ENCODE measurements at regions not wholly inside any gene's neighbourhood (a gene's known extent, or its start where the extent isn't known, plus 50 kb on each side); places are given as distances from the start of the nearest gene placed in this dataset.

DNA sequence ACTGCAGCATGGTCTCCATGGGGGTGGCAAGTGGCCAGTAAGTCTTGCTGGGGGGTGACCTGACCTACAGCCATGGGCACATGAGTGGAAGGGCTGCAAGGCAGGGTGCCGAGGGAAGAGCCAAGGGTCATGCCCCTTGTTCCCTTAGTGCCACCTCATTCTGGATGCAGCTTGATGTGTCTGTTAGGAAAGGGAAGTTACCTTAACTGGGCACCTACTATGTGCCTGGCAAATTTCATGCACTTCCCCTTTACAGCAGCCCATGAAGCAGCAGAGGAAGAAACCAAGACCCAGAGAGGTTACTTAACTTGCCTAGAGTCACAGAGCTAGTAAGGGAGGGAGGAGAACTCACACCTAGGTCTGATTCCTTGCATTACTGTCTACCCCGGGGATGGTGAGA is 174.0 kb downstream of the MRPL14 start:
- Histone ChIP-seq H3K4me3 (ENCODE audit: low read depth in 1 of 2, low read length in 2 of 2) (no peak overlapping the region), H3K27me3 (ENCODE audit: low read depth, low read length) (no peaks in the 10 kb centered on the region), H3K9me3 (ENCODE audit: control insufficient read depth in 1 of 2, low read length in 2 of 2) (no peaks in the 10 kb centered on the region), H3K27ac (ENCODE audit: low read length) (no peak overlapping the region), H3K36me3 (ENCODE audit: control insufficient read depth in 1 of 2, insufficient read depth in 2 of 2, low read length in 2 of 2) (no peaks in the 10 kb centered on the region), H3K4me1 (ENCODE audit: control insufficient read depth in 1 of 2, insufficient read depth in 2 of 2, low read length in 2 of 2) (no peaks in the 10 kb centered on the region)

DNA sequence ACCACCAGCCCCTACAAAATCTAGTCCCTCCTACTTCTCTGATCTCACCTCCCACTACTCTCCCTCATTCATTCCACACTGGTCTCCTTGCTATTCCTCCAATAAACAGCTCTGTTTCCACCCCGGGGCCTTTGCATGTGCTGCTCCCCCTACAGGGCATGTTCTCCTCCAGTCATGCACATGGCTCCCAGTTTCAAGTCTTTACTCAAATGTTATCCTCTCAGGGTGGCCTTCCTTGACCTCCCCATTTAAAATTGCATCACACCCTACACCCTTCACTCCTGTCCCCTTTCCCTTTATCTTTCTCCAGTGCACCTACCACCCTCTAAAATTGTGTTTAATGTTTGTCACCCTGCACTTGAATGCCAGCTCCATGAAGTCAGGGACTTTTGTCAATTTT is 174.5 kb downstream of the MRPL14 start:
- Histone ChIP-seq H3K4me1 (ENCODE audit: control insufficient read depth in 1 of 2, insufficient read depth in 2 of 2, low read length in 2 of 2) (no peaks in the 10 kb centered on the region), H3K36me3 (ENCODE audit: control insufficient read depth in 1 of 2, insufficient read depth in 2 of 2, low read length in 2 of 2) (no peaks in the 10 kb centered on the region), H3K9me3 (ENCODE audit: control insufficient read depth in 1 of 2, low read length in 2 of 2) (no peaks in the 10 kb centered on the region), H3K27me3 (ENCODE audit: low read depth, low read length) (no peaks in the 10 kb centered on the region), H3K4me3 (ENCODE audit: low read depth in 1 of 2, low read length in 2 of 2) (no peak overlapping the region), H3K27ac (ENCODE audit: low read length) (no peak overlapping the region)

DNA sequence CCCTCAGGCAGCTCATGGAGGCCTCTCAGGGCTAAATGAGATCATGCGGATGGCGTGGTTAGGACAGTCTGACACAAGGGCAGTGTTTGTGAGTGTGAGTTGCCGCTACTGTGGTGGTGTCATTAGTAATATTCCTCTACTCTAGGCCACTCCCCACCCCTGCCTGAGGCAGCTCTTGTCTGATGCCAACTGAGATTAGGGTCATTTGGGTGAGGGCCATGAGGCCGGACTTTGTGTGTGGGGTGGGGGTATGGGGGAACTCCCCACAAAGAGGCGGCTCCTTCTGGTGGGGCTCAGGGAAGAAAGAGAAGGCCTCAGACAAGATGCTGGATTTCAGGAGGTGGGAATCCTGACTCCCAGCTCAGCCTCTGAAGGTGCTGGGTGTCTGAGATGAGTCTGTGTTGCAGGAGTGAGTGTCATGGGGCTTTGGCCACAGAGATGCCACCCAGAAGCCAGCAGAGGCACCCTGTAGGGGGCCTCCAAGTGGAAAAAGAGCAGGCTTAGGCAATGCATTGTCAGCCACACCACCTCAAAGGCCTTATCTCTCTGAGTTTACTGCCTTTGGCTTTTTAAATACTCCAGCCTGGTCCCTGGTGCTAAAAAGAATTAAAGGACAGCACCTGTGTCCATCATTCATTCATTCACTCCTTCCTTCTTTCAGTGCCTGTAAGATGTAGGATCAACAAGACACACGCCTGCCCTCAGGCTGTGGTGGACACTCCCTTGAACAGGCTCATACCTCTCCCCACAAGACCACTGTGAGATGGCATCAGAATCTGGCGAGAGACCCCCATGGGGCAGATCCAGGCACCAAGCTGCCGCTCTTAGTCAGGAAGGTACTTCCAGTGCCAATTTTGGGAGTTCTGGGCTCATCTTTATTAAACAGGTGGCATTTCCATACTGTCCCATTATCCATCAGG is 175.2 kb downstream of the MRPL14 start:
- no peaks in the 10 kb centered on the region for H3K36me3 ChIP-seq (ENCODE audit: control insufficient read depth in 1 of 2, insufficient read depth in 2 of 2, low read length in 2 of 2)
- H3K4me3 ChIP-seq (ENCODE audit: low read depth in 1 of 2, low read length in 2 of 2) = no peak overlapping the region
- H3K4me1 ChIP-seq (ENCODE audit: control insufficient read depth in 1 of 2, insufficient read depth in 2 of 2, low read length in 2 of 2) = no peaks in the 10 kb centered on the region
- no peaks in the 10 kb centered on the region for H3K9me3 ChIP-seq (ENCODE audit: control insufficient read depth in 1 of 2, low read length in 2 of 2)
- no peak overlapping the region for H3K27ac ChIP-seq (ENCODE audit: low read length)
- H3K27me3 ChIP-seq (ENCODE audit: low read depth, low read length) = no peaks in the 10 kb centered on the region

DNA sequence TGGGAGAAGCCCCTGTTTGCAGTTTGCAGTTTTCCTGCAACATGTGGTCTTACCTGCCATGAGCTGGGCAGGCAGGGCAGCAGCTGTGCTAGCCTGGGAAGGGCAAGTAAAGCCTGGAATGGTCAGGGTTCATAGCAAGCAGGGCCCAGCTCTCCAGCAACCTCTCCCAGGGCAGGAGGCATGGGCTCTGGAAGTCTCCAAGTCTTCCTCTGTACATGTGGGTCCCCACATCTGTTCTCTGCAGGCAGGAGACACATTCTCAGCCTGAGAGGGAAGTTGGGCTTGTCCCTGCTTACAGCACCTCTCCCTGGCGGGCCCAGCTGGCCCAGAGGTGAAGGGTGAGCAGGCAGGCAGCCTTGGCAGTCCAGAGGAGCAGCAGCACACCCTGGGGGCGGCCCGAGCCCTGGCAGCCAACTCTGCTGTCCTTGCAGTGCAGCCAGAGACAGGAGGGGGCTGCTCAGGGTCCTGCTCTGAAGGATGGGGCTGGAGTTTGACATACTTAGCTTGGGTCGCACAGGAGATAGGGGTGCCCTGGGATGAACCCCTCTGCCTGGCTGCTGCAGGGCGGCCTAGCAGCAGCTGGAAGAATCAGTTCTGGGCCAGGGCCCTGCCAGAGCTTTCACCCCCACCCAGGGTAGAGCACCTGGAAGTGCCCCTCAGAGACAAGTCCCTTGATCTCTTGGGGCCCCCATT is 176.0 kb downstream of the MRPL14 start:
- H3K4me3 ChIP-seq (ENCODE audit: low read depth in 1 of 2, low read length in 2 of 2) = no peak overlapping the region
- H3K36me3 ChIP-seq (ENCODE audit: control insufficient read depth in 1 of 2, insufficient read depth in 2 of 2, low read length in 2 of 2) = no peaks in the 10 kb centered on the region
- H3K9me3 ChIP-seq (ENCODE audit: control insufficient read depth in 1 of 2, low read length in 2 of 2) = peaks cover 0 to 2% of the 10 kb centered on the region in 2 donors
- no peaks in the 10 kb centered on the region for H3K4me1 ChIP-seq (ENCODE audit: control insufficient read depth in 1 of 2, insufficient read depth in 2 of 2, low read length in 2 of 2)
- H3K27ac ChIP-seq (ENCODE audit: low read length) = no peak overlapping the region
- H3K27me3 ChIP-seq (ENCODE audit: low read depth, low read length) = no peaks in the 10 kb centered on the region

DNA sequence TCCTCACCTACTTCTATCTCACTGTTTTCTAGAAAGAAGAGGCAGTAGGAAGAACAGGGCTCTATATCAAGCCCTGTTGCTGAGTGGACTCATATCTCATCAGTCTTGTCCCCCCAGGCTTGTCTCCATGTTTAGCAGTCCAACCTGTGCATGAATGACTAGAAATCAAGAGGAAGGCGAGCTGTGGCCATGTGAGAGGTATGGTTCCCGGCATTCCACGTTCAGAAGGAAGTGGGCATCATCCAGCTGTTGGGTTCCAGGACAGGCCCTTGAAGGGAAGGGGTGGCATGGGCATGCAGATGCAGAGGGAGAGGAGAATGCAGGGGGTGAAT is 176.6 kb downstream of the MRPL14 start:
- no peaks in the 10 kb centered on the region for H3K27me3 ChIP-seq (ENCODE audit: low read depth, low read length)
- H3K36me3 ChIP-seq (ENCODE audit: control insufficient read depth in 1 of 2, insufficient read depth in 2 of 2, low read length in 2 of 2) = no peaks in the 10 kb centered on the region
- no peak overlapping the region for H3K4me3 ChIP-seq (ENCODE audit: low read depth in 1 of 2, low read length in 2 of 2)
- peaks cover 2 to 5% of the 10 kb centered on the region in 2 donors for H3K9me3 ChIP-seq (ENCODE audit: control insufficient read depth in 1 of 2, low read length in 2 of 2)
- no peak overlapping the region for H3K27ac ChIP-seq (ENCODE audit: low read length)
- no peaks in the 10 kb centered on the region for H3K4me1 ChIP-seq (ENCODE audit: control insufficient read depth in 1 of 2, insufficient read depth in 2 of 2, low read length in 2 of 2)

DNA sequence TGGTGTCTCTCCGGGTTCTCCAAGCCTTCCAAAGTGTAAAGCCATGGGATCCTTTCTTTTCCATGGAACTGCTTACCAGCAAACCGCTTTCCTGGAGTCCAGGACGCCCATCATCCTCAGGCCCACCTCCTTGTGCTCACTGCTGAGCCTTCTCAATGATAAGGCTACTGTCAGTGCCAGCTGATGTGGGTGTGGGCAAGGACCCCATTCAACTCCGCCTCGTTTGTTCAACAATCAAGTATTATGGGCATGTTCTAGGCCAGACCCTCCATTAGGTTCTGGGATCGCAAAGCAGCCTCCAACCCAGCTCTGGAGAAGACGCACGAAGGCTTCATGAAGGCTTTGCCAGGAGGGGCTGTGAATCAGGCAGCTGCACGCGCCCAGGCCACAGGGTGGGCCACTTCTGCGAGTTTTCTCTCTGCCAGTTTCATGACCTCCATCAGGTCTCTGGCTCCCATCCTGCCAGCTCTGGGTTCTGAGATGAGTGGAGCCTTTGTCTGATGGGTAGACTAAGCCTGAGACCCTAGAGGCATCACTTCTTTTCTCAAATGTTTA is 177.1 kb downstream of the MRPL14 start:
- H3K27me3 ChIP-seq (ENCODE audit: low read depth, low read length) = no peaks in the 10 kb centered on the region
- no peaks in the 10 kb centered on the region for H3K4me1 ChIP-seq (ENCODE audit: control insufficient read depth in 1 of 2, insufficient read depth in 2 of 2, low read length in 2 of 2)
- H3K27ac ChIP-seq (ENCODE audit: low read length) = no peak overlapping the region
- H3K9me3 ChIP-seq (ENCODE audit: control insufficient read depth in 1 of 2, low read length in 2 of 2) = peaks cover 8 to 10% of the 10 kb centered on the region in 2 donors
- H3K4me3 ChIP-seq (ENCODE audit: low read depth in 1 of 2, low read length in 2 of 2) = no peak overlapping the region
- no peaks in the 10 kb centered on the region for H3K36me3 ChIP-seq (ENCODE audit: control insufficient read depth in 1 of 2, insufficient read depth in 2 of 2, low read length in 2 of 2)

DNA sequence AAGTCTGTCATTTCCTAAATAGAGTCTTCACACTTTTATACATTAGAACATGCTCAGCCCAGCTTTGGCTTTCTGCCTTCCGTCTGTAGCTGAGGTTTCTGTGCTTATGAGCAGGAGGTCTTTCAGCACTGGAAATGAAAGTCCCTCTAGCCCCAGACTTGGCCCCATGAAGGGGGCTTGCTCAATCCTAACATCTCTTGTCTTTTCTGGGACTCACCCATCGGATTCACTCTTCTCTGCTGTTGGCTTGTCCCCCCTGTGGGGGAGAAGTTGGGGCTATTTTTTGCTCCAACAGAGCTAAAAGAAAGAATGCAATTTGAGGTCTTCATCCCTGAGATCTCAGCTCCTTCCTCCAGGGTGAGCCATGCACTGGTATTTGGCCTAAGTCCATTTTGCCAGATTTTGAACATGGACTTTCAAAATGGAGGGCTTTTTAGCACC is 177.7 kb downstream of the MRPL14 start:
- Histone ChIP-seq H3K9me3 (ENCODE audit: control insufficient read depth in 1 of 2, low read length in 2 of 2) (peaks cover 11 to 14% of the 10 kb centered on the region in 2 donors), H3K4me3 (ENCODE audit: low read depth in 1 of 2, low read length in 2 of 2) (no peak overlapping the region), H3K4me1 (ENCODE audit: control insufficient read depth in 1 of 2, insufficient read depth in 2 of 2, low read length in 2 of 2) (no peaks in the 10 kb centered on the region), H3K27me3 (ENCODE audit: low read depth, low read length) (no peaks in the 10 kb centered on the region), H3K36me3 (ENCODE audit: control insufficient read depth in 1 of 2, insufficient read depth in 2 of 2, low read length in 2 of 2) (no peaks in the 10 kb centered on the region), H3K27ac (ENCODE audit: low read length) (no peak overlapping the region)

DNA sequence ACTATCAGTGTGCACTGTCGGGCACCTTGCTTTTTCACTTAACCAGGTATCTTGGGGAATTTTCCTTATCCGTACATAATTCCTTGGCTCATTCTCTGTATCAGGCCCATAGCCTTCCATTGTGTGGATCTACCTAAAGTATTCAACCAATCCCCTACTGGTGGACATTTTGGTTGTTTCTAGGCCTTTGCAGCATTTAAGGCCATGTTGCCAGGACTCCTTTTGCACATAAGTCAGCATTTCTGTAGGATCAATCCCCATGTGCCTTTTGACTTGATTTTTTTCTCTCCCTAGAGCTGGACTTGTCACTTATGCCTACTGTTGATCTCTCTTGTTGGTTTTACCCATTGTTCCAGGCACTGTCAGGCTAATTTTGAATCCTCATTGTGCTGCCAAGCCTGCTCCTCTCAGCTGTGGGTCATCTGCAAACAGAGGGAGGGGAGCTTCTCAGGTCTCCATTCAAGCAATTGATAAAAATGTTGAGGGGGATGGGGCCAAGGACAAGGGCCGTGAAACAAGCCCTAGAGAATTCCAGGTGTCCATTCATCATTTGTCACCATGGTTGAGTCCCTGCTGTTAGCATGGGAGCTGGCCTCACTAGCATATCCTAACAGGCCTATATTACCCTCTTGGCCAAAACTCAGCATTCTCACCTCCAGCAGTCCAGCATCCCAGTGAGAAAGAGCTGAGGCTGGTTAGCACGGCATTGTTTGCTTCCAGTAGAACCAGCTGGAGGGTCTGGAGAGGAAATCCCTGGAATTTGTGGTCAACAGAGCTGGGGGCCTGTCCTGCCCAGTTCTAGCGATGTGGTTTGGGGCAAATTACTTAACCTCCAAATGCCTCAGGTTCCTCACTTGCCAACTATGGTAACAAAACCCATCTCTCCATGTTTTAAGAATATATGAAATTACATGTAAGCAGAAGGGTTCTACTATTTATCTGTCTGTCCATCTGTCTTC is 178.4 kb downstream of the MRPL14 start:
- no peaks in the 10 kb centered on the region for H3K36me3 ChIP-seq (ENCODE audit: control insufficient read depth in 1 of 2, insufficient read depth in 2 of 2, low read length in 2 of 2)
- no peaks in the 10 kb centered on the region for H3K27me3 ChIP-seq (ENCODE audit: low read depth, low read length)
- H3K9me3 ChIP-seq (ENCODE audit: control insufficient read depth in 1 of 2, low read length in 2 of 2) = peaks cover 11 to 14% of the 10 kb centered on the region in 2 donors
- no peak overlapping the region for H3K4me3 ChIP-seq (ENCODE audit: low read depth in 1 of 2, low read length in 2 of 2)
- no peaks in the 10 kb centered on the region for H3K4me1 ChIP-seq (ENCODE audit: control insufficient read depth in 1 of 2, insufficient read depth in 2 of 2, low read length in 2 of 2)
- H3K27ac ChIP-seq (ENCODE audit: low read length) = no peak overlapping the region

DNA sequence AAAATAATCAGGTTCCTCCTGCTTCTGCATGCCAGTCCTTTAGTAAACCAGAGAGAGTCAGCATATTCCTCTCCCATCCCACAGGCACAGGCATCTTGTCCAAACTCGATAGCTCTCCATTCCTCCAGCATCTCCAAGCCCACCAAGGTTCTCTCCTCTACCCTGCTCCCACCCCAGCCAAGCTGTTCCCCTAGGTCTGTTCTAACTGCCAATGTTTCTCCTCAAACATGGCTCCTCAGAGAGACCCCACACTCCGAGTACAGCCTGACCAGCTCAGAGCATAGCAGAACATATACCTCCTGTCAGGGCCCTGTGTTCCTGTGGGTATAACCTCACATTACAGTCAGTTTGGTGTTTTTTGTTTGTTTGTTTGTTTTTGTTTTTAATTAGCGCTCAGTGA is 177.8 kb downstream of the VEGFA start:
- Histone ChIP-seq H3K4me3 (ENCODE audit: low read depth in 1 of 2, low read length in 2 of 2) (no peak overlapping the region), H3K36me3 (ENCODE audit: control insufficient read depth in 1 of 2, insufficient read depth in 2 of 2, low read length in 2 of 2) (no peaks in the 10 kb centered on the region), H3K27ac (ENCODE audit: low read length) (no peak overlapping the region), H3K27me3 (ENCODE audit: low read depth, low read length) (no peaks in the 10 kb centered on the region), H3K4me1 (ENCODE audit: control insufficient read depth in 1 of 2, insufficient read depth in 2 of 2, low read length in 2 of 2) (no peaks in the 10 kb centered on the region), H3K9me3 (ENCODE audit: control insufficient read depth in 1 of 2, low read length in 2 of 2) (peaks cover 11 to 14% of the 10 kb centered on the region in 2 donors)

DNA sequence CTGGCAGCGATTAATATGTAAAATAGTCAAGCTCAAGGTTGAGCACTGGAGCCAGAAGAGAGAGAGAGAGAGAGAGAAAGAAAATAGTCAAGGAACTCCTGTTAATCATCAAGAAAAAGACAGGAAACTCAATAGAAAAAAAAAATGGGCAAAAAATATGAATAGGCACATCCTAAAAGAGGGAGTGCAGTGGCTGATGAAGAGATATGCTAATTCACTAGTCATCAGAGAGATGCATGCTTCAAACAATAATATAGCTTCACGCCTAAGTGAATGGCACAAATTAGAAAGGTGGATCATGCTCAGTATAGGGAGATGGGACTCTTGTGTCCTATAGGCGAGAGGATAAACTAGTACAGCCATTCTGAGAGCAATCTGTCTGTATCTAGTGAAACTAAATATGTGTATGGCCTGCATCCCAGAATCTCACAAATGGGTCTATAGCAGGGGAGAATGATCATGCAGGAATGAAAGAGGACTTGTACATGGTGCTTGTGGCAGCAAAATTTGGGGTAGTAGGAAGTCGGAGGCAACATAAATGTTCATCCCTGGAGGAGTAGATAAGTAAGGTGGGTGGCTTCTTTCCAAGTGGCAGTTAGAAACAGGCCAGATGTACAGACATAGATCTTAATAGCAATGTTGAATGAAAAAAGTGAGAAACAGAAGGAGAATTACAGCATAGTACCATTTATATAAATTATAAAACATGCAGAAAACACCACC is 176.8 kb downstream of the VEGFA start:
- peaks cover 11 to 14% of the 10 kb centered on the region in 2 donors for H3K9me3 ChIP-seq (ENCODE audit: control insufficient read depth in 1 of 2, low read length in 2 of 2)
- H3K4me3 ChIP-seq (ENCODE audit: low read depth in 1 of 2, low read length in 2 of 2) = no peak overlapping the region
- H3K27me3 ChIP-seq (ENCODE audit: low read depth, low read length) = no peaks in the 10 kb centered on the region
- no peaks in the 10 kb centered on the region for H3K36me3 ChIP-seq (ENCODE audit: control insufficient read depth in 1 of 2, insufficient read depth in 2 of 2, low read length in 2 of 2)
- no peaks in the 10 kb centered on the region for H3K4me1 ChIP-seq (ENCODE audit: control insufficient read depth in 1 of 2, insufficient read depth in 2 of 2, low read length in 2 of 2)
- no peak overlapping the region for H3K27ac ChIP-seq (ENCODE audit: low read length)

Data from muscle layer of duodenum (tissue), 2 donors.